Common myeloid progenitor, CD34-positive (primary cell): ENCODE measurements at regions not wholly inside any gene's neighbourhood (a gene's known extent, or its start where the extent isn't known, plus 50 kb on each side); places are given as distances from the start of the nearest gene placed in this dataset.

Experiments
- CTCF ChIA-PET: fragments of 350-600 bp; sonication (Branson Sonifier 250); formaldehyde crosslinking; loops from one replicate; lab custom pipeline; 2021; ENCODE audit warnings: antibody characterized with exemption; lab: Charles Lee
- POLR2A ChIA-PET: fragments of 350-600 bp; sonication (Branson Sonifier 250); formaldehyde crosslinking; loops from one replicate; lab custom pipeline; 2021; ENCODE audit warnings: antibody characterized with exemption; lab: Charles Lee
- DNase-seq, 3 donors: peaks; one replicate each; pipeline versions ENCODE4 v3.0.0 to v3.0.0-alpha.2; 2013
- H3K27ac ChIP-seq, 2 experiments: 1 replicate in 1 of 2; 2 replicates in 1 of 2; pipeline ENCODE4 v1.7.0; 2013; ENCODE audit warnings: inconsistent platforms in 2 of 2, low read length in 2 of 2, mild to moderate bottlenecking in 2 of 2, low read depth in 1 of 2, moderate library complexity in 1 of 2; ENCODE audit not compliant: severe bottlenecking in 2 of 2, insufficient read depth in 1 of 2, poor library complexity in 1 of 2
- H3K27me3 ChIP-seq, 5 experiments: replicated peaks in 2 of 5; 1 replicate in 3 of 5; 2 replicates in 2 of 5; pipeline versions ENCODE4 v1.6.1 to v1.7.0; 2013; ENCODE audit warnings: low read length in 4 of 5, mild to moderate bottlenecking in 2 of 5, moderate library complexity in 2 of 5, inconsistent platforms in 1 of 5; ENCODE audit not compliant: insufficient read depth in 5 of 5, control insufficient read depth in 4 of 5
- H3K36me3 ChIP-seq, 4 experiments: 1 replicate in 2 of 4; 2 replicates in 2 of 4; pipeline versions ENCODE4 v1.6.1 to v1.7.0; 2013; ENCODE audit warnings: low read length in 3 of 4, control low read depth in 1 of 4, mild to moderate bottlenecking in 1 of 4; ENCODE audit not compliant: control insufficient read depth in 4 of 4, insufficient read depth in 4 of 4
- H3K4me1 ChIP-seq, 4 experiments: 1 replicate in 3 of 4; 2 replicates in 1 of 4; pipeline versions ENCODE4 v1.6.1 to v1.7.1; 2013; ENCODE audit warnings: low read length in 3 of 4, mild to moderate bottlenecking in 3 of 4, control low read depth in 1 of 4, inconsistent platforms in 1 of 4, moderate library complexity in 1 of 4; ENCODE audit not compliant: control insufficient read depth in 4 of 4, insufficient read depth in 4 of 4; ENCODE audit errors: control extremely low read depth in 1 of 4
- H3K4me3 ChIP-seq, 7 experiments: 1 replicate in 4 of 7; 2 replicates in 3 of 7; pipeline versions ENCODE4 v1.5.1 to v1.7.0; 2013; ENCODE audit warnings: mild to moderate bottlenecking in 7 of 7, low read length in 6 of 7, moderate library complexity in 6 of 7, inconsistent platforms in 2 of 7, low read depth in 2 of 7, control low read depth in 1 of 7; ENCODE audit not compliant: insufficient read depth in 4 of 7, control insufficient read depth in 1 of 7; ENCODE audit errors: extremely low read depth in 1 of 7
- H3K9me3 ChIP-seq, 5 experiments: 1 replicate in 4 of 5; 2 replicates in 1 of 5; pipeline versions ENCODE4 v1.6.1 to v1.7.1; 2013; ENCODE audit warnings: low read length in 4 of 5, mild to moderate bottlenecking in 2 of 5, inconsistent platforms in 1 of 5, low read depth in 1 of 5, moderate library complexity in 1 of 5; ENCODE audit not compliant: control insufficient read depth in 4 of 5, insufficient read depth in 2 of 5; ENCODE audit errors: control extremely low read depth in 1 of 5
- WGBS: methylation state at CpG from one replicate; pipeline ENCODE4 v1.1.5; 2013; ENCODE audit not compliant: insufficient coverage; 5-methylcytosine and 5-hydroxymethylcytosine counted together

GRCh38 chr12:34397591-34398365 is 375.5 kb downstream of the ALG10 start:
- ChIA-PET CTCF (no interaction called here), POLR2A (no interaction called here)
- H3K9me3 ChIP-seq = peaks cover 0 to 75% (median 55%) of the 10 kb centered on the region in 5 experiments
- H3K4me1 ChIP-seq = no peaks in the 10 kb centered on the region
- no peaks in the 10 kb centered on the region for H3K27me3 ChIP-seq
- no peak overlapping the region for H3K4me3 ChIP-seq
- WGBS = 73% methylated on average over 22 of the region's 22 CpGs
- no peak overlapping the region for H3K27ac ChIP-seq
- no peaks in the 10 kb centered on the region for H3K36me3 ChIP-seq
- no peak for DNase-seq

GRCh38 chr12:34398366-34398705 is 376.0 kb downstream of the ALG10 start:
- no peak overlapping the region for H3K4me3 ChIP-seq
- POLR2A ChIA-PET = no interaction called here
- no peaks in the 10 kb centered on the region for H3K27me3 ChIP-seq
- WGBS = 60% methylated on average over 6 of the region's 16 CpGs
- DNase-seq = no peak
- H3K27ac ChIP-seq = no peak overlapping the region
- no peaks in the 10 kb centered on the region for H3K36me3 ChIP-seq
- peaks cover 0 to 74% (median 56%) of the 10 kb centered on the region in 5 experiments for H3K9me3 ChIP-seq
- CTCF ChIA-PET = no interaction called here
- no peaks in the 10 kb centered on the region for H3K4me1 ChIP-seq

GRCh38 chr12:34398706-34399630 is 376.7 kb downstream of the ALG10 start:
- Histone ChIP-seq H3K27ac (no peak overlapping the region), H3K4me3 (no peak overlapping the region), H3K36me3 (no peaks in the 10 kb centered on the region), H3K9me3 (peaks cover 0 to 68% (median 55%) of the 10 kb centered on the region in 5 experiments), H3K4me1 (no peaks in the 10 kb centered on the region), H3K27me3 (no peaks in the 10 kb centered on the region)
- ChIA-PET CTCF (no interaction called here), POLR2A (no interaction called here)
- no peak for DNase-seq
- WGBS = 72% methylated on average over 32 of the region's 38 CpGs

GRCh38 chr12:34399631-34400410 is 377.5 kb downstream of the ALG10 start:
- ChIA-PET CTCF (no interaction called here), POLR2A (no interaction called here)
- peaks cover 0 to 66% (median 60%) of the 10 kb centered on the region in 5 experiments for H3K9me3 ChIP-seq

GRCh38 chr12:34400411-34400881 is 378.1 kb downstream of the ALG10 start:
- ChIA-PET POLR2A (no interaction called here), CTCF (no interaction called here)
- WGBS = 82% methylated on average over 6 of the region's 12 CpGs
- DNase-seq = no peak
- Histone ChIP-seq H3K4me1 (no peaks in the 10 kb centered on the region), H3K27ac (no peak overlapping the region), H3K36me3 (no peaks in the 10 kb centered on the region), H3K27me3 (no peaks in the 10 kb centered on the region), H3K4me3 (no peak overlapping the region), H3K9me3 (peaks cover 0 to 66% (median 64%) of the 10 kb centered on the region in 5 experiments)

More at GRCh38 chr12:34399631-34400410, 377.5 kb downstream of the ALG10 start:
- no peaks in the 10 kb centered on the region for H3K36me3 ChIP-seq
- H3K4me3 ChIP-seq = no peak overlapping the region
- 69% methylated on average over 23 of the region's 23 CpGs for WGBS
- no peaks in the 10 kb centered on the region for H3K27me3 ChIP-seq
- no peak overlapping the region for H3K27ac ChIP-seq
- H3K4me1 ChIP-seq = no peaks in the 10 kb centered on the region
- DNase-seq = no peak

GRCh38 chr12:34400986-34401658 is 378.8 kb downstream of the ALG10 start:
- Histone ChIP-seq H3K27me3 (no peaks in the 10 kb centered on the region), H3K36me3 (no peaks in the 10 kb centered on the region), H3K4me1 (no peaks in the 10 kb centered on the region), H3K27ac (no peak overlapping the region), H3K9me3 (peaks cover 0 to 68% (median 62%) of the 10 kb centered on the region in 5 experiments), H3K4me3 (no peak overlapping the region)
- no peak for DNase-seq
- WGBS = 72% methylated on average over 23 of the region's 25 CpGs
- CTCF ChIA-PET = no interaction called here
- POLR2A ChIA-PET = no interaction called here
